ENCODE measurements at regions not wholly inside any gene's neighbourhood (a gene's known extent, or its start where the extent isn't known, plus 50 kb on each side); places are given as distances from the start of the nearest gene placed in this dataset.

DNA sequence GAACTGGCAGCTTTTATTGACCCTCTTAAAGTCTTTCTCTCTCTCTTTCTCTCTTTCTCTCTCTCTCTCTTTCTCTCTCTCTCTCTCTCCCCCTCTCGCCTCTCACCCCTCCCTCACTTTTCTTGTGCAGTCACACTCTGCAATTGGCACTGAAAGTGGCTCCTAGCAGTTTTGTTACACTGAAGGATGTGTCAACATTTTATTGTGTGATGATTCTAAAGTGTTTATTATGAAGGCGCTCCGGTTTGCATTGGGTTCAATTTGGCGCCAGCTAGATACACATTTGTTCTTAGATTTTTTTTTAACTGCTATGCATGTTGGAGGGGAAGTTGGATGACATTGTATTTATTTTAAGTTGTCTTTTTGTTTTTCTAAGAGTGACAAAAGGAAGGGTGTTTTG lies 64.0 kb upstream of the CHRM3 start:
- DNase-seq: no peak

DNA sequence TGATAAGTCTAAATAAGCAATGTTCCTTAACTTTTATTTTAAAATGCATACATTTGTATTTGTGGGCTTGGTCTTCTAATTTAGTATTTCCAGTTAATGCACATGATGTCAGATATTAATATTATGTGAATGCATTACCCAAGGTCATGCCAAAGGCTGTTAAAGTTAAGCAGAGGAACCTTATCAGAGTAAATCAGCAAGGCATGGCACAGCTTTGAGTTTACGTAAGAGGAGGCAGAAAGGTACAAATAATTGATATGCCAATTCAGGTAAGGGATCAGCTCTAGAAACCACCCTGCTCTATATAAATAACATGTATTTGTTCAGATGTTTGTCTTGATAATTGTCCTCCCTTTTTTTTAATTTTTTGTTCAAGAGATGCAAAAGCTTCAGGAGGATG lies 64.5 kb upstream of the CHRM3 start:
- DNase-seq: no peak

DNA sequence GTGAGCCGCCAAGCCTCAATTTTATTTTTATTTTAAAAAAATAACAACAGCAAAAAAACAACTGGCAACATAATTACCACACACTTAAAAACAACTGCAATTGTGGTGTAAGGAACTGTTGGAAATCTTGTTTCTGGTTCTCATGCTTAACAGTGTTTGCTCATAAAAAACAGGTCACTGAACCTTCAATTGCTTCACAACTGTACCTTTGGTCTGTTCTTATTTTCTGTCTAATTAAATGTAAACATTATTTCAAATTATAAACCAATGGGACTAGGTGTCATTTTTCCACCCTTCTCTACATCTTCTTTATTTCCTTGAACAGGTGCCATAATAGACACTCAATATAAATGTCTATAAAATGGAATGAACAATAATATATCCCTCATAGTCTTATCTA lies 68.4 kb upstream of the CHRM3 start:
- DNase-seq: no peak

DNA sequence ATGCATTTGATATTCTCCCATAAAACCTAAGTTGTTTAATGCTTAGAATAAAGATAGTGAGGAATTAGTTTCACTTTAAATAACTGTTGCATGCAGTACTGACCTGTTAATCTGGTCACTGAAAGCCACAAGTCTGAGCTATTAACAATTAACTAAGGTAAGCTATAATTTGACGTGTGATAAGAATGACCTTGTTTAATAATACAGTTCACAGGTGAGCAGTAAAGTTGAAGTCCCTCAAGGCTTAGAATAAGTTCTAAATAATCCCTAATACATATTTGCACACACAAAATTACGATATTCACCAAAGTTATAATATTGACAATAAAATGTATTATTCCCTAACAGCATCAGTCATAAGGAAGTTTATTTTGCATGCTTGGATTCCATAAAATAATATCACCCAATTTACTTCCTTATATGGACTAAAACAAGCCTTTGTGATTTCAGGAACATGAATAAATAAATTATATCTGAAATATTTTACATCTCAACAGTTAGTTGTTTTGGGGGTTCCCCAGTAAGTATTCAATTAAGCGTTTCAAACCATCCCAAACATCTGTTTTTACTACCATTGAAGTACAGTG lies 70.6 kb upstream of the CHRM3 start:
- DNase-seq: no peak

DNA sequence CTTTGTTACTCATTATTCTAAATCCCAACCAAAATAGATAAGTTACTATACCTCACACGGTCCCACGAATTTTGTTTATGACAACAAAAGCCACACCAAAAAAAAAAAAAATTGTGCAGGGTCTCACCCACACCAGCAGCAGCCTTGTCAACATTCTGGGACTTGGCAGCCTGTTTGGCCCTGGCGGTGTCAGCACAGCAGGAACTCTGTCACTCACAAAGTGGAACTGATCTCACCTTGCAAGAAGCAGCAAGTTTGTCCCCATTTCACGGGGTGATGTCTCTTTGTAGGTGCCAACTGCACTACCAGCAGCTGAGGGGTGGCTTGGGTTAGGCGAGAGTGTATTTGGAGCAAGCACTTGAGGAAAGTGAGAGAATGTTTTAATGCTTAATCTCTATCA lies 75.0 kb upstream of the CHRM3 start:
- DNase-seq: no peak

DNA sequence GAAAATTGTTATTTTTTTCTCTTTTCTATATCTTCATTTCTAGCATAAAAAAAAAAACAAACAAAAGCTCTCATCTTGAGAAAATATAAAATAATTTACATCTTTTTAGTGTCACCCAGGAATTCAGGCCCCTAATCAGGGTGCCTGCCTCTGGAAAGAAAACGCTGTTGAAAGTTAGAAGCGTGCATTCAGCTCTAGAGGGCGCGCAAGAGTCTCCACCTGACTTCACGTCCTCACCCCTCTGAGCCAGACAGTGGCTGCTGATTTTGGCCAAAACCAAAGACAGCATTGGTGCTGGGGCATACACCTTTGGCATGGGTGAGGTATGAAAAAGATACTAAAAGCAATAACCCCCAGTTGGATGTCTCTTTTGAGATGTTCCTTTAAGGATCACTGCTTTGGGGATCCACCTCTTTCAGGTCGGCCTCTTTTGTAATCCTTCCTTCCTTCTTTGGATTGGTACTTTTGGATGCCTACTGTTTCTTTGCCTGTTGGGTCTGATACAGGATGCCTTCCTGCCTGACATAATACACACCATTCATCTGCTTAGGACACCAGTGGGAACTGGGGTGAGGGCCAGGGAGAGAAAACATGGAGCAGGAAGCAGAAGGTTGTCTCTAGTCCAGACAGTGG lies 77.6 kb upstream of the CHRM3 start:
- DNase-seq: peak; percentile 39

DNA sequence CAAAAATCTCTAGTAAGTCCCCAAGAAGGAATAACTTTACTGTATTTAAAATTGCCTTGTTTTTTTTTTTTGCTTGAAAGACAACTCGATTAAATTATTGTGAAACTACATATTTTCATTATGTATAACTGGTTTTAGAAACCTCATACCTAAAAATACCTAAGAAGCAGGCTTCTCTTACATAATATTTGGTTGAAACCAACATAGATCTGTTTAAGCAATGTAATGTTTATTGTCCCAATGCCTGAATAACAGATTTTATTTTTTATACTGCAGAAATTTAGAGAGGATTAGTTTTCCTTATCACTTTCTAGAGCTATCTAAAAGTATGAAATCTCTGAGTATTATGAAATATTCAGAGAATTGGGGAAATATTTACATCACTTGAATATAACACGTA lies 78.5 kb upstream of the CHRM3 start:
- DNase-seq: no peak

DNA sequence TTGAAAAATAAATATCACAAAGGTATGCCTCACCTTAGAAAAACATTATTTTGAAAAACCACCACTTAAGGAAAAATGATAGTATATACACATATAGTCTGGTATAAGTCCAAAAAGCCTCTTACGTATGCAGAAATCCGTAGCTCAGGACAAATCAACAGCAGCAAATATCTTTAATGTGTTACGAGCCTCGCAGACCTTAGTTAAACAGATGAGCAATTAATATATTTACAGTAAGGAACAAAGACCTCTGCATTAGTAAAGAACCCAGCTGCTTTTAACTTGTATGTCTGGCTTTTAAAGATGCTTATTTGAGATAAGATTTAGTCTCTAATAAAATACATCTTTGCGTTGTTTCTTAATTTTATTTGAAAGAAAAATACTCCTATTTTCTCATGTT lies 79.9 kb upstream of the CHRM3 start:
- DNase-seq: no peak

DNA sequence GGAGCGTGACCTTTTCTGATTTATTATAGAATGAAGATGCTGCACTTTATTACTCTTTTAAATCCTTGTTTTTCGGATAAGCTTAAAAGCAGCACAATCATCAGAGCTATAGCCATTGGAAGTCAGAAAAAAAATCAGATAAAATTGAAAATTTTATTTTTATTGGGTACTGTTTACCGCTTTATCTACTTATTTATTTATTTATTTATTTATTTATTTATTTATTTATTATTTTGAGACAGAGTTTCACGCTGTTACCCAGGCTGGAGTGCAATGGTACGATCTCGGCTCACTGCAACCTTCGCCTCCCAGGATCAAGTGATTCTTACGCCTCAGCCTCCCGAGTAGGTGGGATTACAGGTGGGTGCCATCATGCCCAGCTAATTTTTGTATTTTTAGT lies 83.1 kb upstream of the CHRM3 start:
- no peak for DNase-seq

DNA sequence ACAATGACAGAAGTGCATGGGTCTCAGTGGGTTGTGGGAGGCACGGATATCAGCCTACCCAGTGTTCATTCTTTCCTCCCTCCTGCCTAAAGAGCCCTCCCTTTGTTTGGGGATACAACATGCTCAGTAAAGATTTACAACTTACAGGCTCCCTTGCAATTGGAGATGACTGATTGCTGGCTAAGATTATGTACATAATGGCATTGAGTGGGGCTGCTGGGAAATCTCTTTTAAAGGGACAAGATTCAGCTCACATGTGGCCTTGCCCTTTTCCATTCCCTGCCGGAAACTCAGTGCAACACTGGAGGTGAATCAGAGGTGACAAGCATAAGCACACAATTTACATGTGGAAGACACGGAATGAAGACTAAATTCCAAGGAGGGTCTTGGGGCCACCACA lies 83.7 kb upstream of the CHRM3 start:
- no peak for DNase-seq

DNA sequence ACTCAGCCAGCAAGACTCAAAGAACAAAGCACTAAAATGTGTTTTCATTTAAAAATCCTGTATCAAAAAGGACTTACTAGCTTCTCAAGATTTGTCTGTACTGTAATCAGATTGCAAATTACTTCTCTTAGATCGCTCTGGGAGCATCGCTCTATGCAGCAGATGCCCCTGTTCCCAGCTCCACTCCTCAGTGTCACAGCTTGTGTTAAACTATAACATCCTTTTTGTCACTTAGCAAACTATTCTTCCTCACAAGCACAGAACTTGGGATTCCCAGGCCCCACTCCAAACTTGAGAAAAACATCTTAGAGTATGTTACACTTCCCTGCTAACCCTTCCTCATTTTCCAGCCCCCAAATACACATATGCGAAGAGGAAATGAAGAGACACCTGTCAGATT lies 85.1 kb upstream of the CHRM3 start:
- no peak for DNase-seq

DNA sequence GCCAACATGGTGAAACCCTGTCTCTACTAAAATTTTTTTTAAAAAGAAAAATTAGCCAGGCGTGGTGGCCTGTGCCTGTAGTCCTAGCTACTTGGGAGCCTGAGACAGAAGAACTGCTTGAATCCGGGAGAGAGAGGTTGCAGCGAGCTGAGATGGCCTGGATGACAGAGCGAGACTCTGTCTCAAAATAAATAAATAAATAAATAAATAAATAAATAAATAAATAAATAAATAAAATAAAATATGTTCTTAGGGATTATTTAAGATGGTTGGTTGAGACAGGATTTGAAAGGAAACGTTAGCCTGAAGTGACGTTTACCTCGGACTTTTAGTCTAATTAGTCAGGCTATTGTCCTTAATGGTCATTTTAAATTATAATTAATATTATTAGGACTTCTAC lies 88.5 kb upstream of the CHRM3 start:
- DNase-seq: no peak

DNA sequence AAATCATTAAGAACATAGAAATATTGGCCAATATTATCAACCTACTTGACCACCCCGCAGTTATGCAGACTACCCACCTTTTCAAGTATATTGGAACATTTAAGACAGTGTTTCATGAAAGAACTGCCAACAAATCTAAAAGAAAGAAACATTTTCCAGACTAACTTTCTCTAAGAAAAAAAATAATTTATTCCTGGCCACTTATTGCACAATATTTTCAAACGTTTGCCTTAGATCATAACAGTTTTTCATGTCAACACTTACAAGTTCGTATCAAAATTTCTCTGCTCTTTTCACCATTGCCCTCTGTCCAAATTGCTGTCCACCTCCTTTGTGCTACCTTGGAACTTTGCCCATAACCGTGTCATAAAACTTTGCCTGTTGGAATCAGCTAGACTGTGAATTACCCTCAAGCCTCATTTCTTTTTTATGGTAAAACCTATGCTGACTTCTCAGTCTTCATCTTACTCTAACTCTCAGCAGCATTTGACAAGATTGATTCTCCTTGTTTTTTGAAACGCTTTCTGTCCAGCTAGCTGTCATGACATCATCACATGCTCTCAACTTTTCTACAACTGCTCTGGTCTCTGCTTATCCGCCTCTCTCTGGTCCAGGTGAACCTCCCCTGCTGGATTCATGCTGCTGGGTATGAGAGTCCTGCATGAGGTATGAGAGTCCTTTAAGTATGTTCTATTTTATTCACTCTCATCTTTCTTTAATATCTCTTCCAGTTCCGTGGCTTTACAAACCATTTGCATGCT lies 92.8 kb upstream of the CHRM3 start:
- DNase-seq: no peak

DNA sequence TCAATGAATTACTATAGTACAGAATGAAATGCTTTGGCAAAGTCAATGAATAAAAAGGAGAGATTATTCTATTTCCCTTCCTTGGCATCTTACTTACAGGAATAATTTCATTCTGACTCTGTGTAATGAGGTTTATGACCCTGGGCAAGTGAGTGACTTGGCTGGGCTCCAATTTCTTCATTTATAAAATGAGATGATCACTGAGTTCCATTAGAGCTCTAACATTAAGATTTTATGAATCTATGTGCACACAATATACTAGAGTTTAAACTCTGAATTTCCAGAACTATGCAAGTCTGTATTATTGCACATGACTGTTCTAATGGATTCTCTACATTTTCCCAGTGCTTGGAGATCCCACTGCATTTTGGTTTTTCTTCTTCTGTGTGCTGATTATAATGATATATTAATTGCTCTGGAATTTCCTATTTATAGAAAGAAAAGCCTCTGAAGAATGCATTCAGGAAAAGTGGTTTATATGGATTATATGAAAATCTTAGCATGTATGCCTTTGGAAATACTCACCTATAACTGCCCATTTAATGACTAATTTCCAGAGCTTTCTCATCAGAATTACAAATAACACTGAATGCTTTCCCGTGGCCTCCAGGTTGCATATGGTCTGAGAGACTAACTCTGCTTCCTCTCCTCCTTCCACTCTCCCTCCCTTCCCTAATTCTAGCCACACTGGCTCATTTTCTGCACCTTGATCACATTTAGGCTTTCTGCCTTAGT lies 97.4 kb upstream of the CHRM3 start:
- DNase-seq: no peak

DNA sequence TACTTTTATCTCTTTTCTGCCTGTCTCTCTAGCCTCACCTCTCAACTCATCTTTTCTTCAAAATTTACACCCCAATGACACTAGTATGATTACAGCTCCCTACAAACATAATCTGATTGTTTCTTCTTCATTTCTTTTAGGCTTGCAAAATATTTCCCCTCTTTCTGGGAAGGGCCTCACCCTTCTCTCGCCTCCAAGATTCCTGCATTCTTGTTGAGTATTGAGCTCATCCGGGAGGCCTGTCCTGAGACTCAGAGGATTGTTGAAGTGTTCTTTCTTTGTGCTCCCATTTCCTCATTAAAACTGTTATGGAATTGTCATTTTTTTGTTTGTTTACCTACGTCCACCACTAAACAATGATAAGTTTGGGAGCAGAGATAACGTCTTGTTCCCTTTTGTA lies 99.1 kb upstream of the CHRM3 start:
- no peak for DNase-seq

DNA sequence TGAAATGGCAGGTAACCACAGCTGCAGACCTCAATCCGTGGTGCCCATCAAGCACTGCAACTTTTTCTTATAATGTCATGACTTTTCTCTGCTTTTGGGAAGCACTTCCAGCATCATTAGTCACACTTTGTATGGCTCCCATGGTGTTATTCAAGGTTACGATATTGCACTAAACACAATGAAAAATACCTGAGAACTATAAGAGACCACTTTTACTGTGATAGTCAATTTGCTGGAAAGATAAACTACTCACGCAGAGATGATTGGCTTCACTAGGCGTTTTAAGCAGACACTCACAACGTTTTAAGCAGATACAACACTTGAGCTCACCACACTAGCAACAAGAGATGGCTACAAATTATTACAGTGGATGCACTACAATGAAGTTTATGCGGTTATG lies 103.2 kb upstream of the CHRM3 start:
- DNase-seq: no peak

DNA sequence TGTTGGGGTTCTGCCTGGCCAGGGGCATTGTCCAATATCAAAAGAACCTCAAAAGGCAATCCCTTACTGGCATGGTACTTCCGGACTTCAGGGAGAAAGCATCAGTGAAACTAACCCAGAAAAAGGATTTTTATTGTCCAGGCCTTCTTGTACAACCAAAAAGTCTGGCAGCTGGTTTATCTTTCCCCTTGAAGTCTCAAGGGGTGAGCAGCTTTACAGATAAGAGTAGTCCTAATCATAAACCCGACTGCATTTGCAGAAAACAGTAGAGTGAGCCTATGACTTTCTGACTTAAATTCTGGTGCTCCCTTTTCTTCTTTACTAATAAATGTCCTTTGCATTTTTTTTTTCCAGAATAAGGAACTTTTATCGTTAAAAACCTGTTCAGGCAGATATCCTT lies 104.0 kb upstream of the CHRM3 start:
- no peak for DNase-seq

DNA sequence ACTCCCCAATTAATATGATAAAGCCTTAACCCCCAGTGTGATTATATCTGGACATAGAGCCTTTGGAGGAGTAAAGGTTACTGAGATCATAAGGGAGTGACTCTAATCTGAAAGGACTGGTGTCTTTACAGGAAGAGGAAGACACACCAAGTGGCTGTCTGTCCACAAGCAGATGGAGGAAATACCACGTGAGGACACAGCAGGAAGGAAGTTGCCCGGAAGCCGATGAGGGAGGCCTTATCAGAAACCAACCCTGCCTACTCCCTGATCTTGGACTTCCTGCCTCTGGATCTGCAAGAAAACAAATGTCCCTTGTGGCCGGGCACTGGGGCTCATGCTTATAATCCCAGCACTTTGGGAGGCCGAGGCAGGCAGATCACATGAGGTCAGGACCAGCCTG lies 110.3 kb upstream of the CHRM3 start:
- DNase-seq: no peak

DNA sequence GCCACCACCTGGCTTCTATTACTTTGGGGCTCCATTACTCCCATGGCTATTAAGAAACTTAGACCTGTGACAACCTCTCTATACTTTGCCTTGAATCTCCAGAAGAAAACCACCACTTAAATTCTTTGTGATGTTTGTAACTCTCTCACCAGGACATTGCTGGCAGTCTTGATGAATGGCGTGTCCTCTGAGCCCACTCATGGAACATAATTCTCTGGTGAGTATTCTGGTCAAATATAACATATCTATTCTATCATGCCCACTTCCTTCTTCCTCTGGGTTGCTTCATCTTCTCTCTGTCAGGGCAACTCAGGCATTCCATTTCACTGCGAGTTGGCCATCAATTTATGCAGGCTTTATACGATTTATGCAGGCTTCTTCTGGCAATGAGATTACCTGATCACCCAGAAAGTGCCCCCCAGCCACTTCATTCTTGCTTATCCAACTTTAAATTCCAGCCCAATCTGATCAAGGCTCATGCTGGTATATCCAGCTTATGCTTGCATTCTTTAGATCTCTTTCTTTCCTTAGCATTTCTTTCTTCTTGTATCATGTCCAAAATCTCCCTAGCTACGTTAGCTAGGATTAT lies 112.0 kb upstream of the CHRM3 start:
- DNase-seq: no peak

DNA sequence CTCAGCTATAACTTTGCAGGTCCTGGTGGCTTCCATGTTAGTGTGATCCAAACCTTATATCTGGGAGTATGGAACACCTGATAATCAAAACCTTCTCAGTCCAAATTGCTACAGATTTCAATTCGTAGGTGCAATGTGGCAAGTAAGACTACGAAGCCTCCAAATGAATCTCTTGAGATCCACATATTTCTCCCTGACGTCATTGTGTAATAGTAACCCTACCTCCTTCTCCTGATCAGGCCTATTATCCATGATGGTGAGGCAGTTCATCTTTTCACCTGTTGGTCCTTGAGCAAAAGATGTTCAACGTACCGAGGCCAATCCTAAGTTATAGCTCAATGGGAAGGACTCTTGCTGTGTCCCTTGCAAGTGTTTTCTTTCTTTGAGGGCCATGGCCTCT lies 115.9 kb upstream of the CHRM3 start:
- DNase-seq: no peak

DNA sequence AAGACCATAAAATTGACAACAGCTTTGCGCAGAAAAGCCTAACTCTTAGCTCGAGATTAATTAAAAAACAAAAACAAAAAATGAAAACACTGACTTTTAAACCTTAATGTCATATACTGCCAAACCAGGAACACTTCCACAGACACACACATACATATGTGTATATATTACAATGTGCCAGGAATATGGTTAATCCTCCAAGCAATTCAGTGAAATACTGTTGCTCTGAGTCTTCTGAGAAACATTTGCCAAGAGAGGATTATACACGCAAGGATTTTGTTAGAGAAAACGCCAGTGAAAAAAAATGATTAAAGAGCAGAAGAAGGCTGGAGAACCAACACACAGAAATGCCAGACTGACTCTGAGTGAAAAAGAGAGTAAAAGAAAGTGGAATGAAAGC lies 116.7 kb upstream of the CHRM3 start:
- DNase-seq: no peak

DNA sequence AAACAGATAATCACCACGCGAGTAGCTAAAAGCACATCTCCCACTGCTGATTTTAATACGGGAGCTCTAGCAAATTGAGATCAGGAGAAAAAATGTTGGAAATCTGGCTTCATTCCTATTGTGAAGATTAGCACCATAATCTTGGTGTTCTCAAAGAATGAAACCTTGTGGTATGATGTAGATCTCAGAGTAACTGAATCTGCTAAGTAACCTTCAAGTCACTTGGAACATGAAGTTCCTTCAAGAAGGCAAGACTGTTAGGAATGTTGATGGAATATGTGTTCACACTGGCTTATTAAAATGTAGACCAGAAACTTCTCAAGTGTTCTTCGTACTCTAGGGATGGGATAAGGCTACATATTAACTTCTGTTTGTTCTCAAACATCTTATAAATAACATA lies 117.4 kb upstream of the CHRM3 start:
- no peak for DNase-seq

DNA sequence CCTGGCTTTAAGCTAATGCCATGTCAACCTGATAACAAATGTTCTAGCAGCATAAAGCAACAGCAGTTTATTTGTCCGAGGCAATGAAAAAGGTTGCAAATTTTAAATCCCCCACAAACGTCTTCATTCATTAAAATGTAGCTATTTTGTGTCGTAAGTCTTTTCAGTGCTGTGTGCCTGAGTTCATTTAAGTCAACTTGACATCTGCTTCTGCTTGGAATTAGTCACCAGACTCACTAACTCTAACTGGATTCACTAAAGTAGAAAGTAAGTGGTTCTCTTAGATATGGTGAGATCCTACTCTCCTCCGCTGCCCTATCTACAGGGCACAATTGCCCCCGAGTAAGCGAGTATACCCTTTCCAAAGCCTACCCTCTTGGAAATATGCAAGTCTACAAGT lies 118.4 kb upstream of the CHRM3 start:
- DNase-seq: no peak
